ENCODE measurements at regions not wholly inside any gene's neighbourhood (a gene's known extent, or its start where the extent isn't known, plus 50 kb on each side); places are given as distances from the start of the nearest gene placed in this dataset.

DNA sequence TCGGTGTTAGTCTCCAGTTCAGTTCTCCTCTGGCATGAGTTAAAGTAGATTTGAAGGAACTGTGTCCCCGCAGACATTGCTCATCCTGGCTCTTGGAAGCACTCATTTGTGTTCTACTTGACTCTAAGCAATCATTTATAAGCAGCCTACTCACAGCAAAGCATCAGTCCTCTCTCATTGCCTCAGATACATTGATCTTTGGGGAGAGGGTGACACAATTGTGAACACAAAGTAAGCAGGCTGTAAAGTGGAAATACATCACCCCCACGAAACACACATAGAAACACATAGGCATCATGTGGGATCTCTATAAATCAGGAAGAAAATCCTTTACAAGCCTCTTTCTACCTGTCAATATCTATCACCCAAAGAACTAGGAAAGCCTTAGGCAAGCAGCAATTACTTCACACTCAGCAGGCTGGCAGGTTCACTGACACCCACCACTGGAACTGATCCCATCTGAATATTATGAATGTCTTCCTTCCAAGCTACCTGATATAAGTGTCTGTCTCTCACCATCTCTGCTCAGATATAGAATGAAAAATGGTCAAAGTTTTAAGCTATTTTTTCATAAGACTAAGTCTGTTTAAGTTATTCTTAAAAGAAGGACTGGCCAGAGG is 675.8 kb downstream of the HACE1 start:
- Histone ChIP-seq H3K27me3 (ENCODE audit: low read length) (no peaks in the 10 kb centered on the region), H3K4me3 (ENCODE audit: insufficient read depth, low read length, poor library complexity, severe bottlenecking) (no peak overlapping the region), H3F3A (ENCODE audit: insufficient read depth) (no peaks in the 10 kb centered on the region), H2AFZ (ENCODE audit: low read depth, low read length, severe bottlenecking) (no peak overlapping the region), H3K4me2 (ENCODE audit: low read depth, low read length, poor library complexity, severe bottlenecking) (no peak overlapping the region), H3K9me3 (ENCODE audit: insufficient read depth, low read length) (no peaks in the 10 kb centered on the region), H3K79me2 (ENCODE audit: insufficient read depth, low read length) (no peaks in the 10 kb centered on the region), H3K9ac (ENCODE audit: low read length) (no peak overlapping the region), H3K27ac (ENCODE audit: low read depth, low read length) (no peak overlapping the region), H3K9me2 (replicated peaks; ENCODE audit: insufficient read depth, low read length) (no peaks in the 10 kb centered on the region), H4K20me1 (ENCODE audit: low read depth, low read length) (no peaks in the 10 kb centered on the region), H3K36me3 (ENCODE audit: low read length) (no peaks in the 10 kb centered on the region)
- no peak for TF ChIP-seq EZH2phosphoT487 (conservative IDR thresholded peaks at IDR 0.05; ENCODE audit: low read length)
- TF ChIP-seq, protein P1, sequence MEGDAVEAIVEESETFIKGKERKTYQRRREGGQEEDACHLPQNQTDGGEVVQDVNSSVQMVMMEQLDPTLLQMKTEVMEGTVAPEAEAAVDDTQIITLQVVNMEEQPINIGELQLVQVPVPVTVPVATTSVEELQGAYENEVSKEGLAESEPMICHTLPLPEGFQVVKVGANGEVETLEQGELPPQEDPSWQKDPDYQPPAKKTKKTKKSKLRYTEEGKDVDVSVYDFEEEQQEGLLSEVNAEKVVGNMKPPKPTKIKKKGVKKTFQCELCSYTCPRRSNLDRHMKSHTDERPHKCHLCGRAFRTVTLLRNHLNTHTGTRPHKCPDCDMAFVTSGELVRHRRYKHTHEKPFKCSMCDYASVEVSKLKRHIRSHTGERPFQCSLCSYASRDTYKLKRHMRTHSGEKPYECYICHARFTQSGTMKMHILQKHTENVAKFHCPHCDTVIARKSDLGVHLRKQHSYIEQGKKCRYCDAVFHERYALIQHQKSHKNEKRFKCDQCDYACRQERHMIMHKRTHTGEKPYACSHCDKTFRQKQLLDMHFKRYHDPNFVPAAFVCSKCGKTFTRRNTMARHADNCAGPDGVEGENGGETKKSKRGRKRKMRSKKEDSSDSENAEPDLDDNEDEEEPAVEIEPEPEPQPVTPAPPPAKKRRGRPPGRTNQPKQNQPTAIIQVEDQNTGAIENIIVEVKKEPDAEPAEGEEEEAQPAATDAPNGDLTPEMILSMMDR (IDR thresholded peaks at IDR 0.05; ENCODE audit: insufficient read depth, low read length, poor library complexity, severe bottlenecking) = no peak

- no peak for TF ChIP-seq EZH2phosphoT487 (conservative IDR thresholded peaks at IDR 0.05; ENCODE audit: low read length)
- TF ChIP-seq, protein P1 (IDR thresholded peaks at IDR 0.05; ENCODE audit: insufficient read depth, low read length, poor library complexity, severe bottlenecking) = no peak
- no peaks in the 10 kb centered on the region for H3K27me3 ChIP-seq (ENCODE audit: low read length)
- no peak overlapping the region for H3K27ac ChIP-seq (ENCODE audit: low read depth, low read length)
- no peaks in the 10 kb centered on the region for H4K20me1 ChIP-seq (ENCODE audit: low read depth, low read length)
- H3F3A ChIP-seq (ENCODE audit: insufficient read depth) = no peaks in the 10 kb centered on the region
- H3K9me2 ChIP-seq (replicated peaks; ENCODE audit: insufficient read depth, low read length) = no peaks in the 10 kb centered on the region
- no peak overlapping the region for H3K9ac ChIP-seq (ENCODE audit: low read length)
- no peaks in the 10 kb centered on the region for H3K79me2 ChIP-seq (ENCODE audit: insufficient read depth, low read length)
- no peak overlapping the region for H2AFZ ChIP-seq (ENCODE audit: low read depth, low read length, severe bottlenecking)
- H3K36me3 ChIP-seq (ENCODE audit: low read length) = no peaks in the 10 kb centered on the region
- no peak overlapping the region for H3K4me3 ChIP-seq (ENCODE audit: insufficient read depth, low read length, poor library complexity, severe bottlenecking)
- H3K4me2 ChIP-seq (ENCODE audit: low read depth, low read length, poor library complexity, severe bottlenecking) = no peak overlapping the region
- H3K9me3 ChIP-seq (ENCODE audit: insufficient read depth, low read length) = no peaks in the 10 kb centered on the region
Observed at GRCh38 chr6:104182811-104183210, 676.9 kb downstream of the HACE1 start.

DNA sequence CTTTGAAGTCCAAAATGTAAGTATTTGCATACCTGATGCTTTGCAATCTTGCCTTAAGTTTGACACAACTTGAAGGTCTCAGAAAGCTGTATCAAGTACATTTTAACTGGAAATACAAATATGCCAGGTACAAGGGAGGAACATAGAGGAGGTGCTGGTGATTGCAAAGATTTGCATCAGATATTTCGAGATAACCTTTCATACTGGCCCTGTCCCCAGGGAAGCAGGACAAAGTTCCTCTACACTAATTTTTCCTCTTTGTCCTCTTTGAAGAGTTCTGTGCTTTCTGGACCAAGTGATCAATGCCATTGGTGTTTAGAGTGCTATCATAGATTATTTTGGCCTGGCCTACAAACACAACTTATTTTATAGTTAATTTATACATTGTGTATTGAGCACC is 686.1 kb downstream of the HACE1 start:
- no peaks in the 10 kb centered on the region for H3F3A ChIP-seq (ENCODE audit: insufficient read depth)
- H3K9me2 ChIP-seq (replicated peaks; ENCODE audit: insufficient read depth, low read length) = no peaks in the 10 kb centered on the region
- no peak overlapping the region for H2AFZ ChIP-seq (ENCODE audit: low read depth, low read length, severe bottlenecking)
- H3K79me2 ChIP-seq (ENCODE audit: insufficient read depth, low read length) = no peaks in the 10 kb centered on the region
- no peaks in the 10 kb centered on the region for H3K36me3 ChIP-seq (ENCODE audit: low read length)
- H3K27me3 ChIP-seq (ENCODE audit: low read length) = no peaks in the 10 kb centered on the region
- H4K20me1 ChIP-seq (ENCODE audit: low read depth, low read length) = no peaks in the 10 kb centered on the region
- H3K4me2 ChIP-seq (ENCODE audit: low read depth, low read length, poor library complexity, severe bottlenecking) = no peak overlapping the region
- no peak overlapping the region for H3K4me3 ChIP-seq (ENCODE audit: insufficient read depth, low read length, poor library complexity, severe bottlenecking)
- H3K9ac ChIP-seq (ENCODE audit: low read length) = no peak overlapping the region
- no peaks in the 10 kb centered on the region for H3K9me3 ChIP-seq (ENCODE audit: insufficient read depth, low read length)
- TF ChIP-seq, protein P1 (IDR thresholded peaks at IDR 0.05; ENCODE audit: insufficient read depth, low read length, poor library complexity, severe bottlenecking) = no peak
- no peak for TF ChIP-seq EZH2phosphoT487 (conservative IDR thresholded peaks at IDR 0.05; ENCODE audit: low read length)
- H3K27ac ChIP-seq (ENCODE audit: low read depth, low read length) = no peak overlapping the region
